ENCODE measurements at regions not wholly inside any gene's neighbourhood (a gene's known extent, or its start where the extent isn't known, plus 50 kb on each side); places are given as distances from the start of the nearest gene placed in this dataset.
A peak's percentile ranks its signal among the peaks of the same experiment; 100 is the strongest.
"Not testable (repeated sequence)": the region's sequence is repeated elsewhere in the genome, so short reads cannot be mapped to it uniquely, and the experiment has no call there.

DNA sequence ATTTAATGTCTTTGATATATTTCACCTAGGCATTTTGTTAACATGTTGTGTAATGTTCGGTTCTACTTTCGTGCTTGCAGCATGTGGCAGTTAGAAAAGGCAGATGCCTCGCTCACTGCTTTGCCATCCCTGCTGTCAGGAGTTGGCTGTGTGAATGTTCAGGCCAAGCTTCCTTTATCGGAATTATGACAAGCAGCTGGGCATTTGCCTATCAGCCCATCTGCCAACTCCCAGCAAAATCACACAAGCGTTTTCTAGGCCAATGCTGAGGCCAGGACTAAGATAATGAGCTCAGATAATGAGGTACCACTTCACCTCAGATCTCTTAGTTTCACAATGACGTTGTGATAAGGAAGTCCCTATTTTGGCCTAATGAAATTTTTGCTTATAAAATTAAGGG is 212.7 kb upstream of the FAM3C start:
- H3K36me3 ChIP-seq = no peaks in the 10 kb centered on the region
- H3K4me3 ChIP-seq = no peak overlapping the region
- H3K4me1 ChIP-seq = no peaks in the 10 kb centered on the region
- no peaks in the 10 kb centered on the region for H3K27me3 ChIP-seq
- no peaks in the 10 kb centered on the region for H3K9me3 ChIP-seq
- DNase-seq = no peak
- no peak overlapping the region for H3K27ac ChIP-seq
- no peak for TF ChIP-seq POLR2A (IDR thresholded peaks at IDR 0.05)
- TF ChIP-seq, protein P1, sequence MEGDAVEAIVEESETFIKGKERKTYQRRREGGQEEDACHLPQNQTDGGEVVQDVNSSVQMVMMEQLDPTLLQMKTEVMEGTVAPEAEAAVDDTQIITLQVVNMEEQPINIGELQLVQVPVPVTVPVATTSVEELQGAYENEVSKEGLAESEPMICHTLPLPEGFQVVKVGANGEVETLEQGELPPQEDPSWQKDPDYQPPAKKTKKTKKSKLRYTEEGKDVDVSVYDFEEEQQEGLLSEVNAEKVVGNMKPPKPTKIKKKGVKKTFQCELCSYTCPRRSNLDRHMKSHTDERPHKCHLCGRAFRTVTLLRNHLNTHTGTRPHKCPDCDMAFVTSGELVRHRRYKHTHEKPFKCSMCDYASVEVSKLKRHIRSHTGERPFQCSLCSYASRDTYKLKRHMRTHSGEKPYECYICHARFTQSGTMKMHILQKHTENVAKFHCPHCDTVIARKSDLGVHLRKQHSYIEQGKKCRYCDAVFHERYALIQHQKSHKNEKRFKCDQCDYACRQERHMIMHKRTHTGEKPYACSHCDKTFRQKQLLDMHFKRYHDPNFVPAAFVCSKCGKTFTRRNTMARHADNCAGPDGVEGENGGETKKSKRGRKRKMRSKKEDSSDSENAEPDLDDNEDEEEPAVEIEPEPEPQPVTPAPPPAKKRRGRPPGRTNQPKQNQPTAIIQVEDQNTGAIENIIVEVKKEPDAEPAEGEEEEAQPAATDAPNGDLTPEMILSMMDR (IDR thresholded peaks at IDR 0.05) = no peak

DNA sequence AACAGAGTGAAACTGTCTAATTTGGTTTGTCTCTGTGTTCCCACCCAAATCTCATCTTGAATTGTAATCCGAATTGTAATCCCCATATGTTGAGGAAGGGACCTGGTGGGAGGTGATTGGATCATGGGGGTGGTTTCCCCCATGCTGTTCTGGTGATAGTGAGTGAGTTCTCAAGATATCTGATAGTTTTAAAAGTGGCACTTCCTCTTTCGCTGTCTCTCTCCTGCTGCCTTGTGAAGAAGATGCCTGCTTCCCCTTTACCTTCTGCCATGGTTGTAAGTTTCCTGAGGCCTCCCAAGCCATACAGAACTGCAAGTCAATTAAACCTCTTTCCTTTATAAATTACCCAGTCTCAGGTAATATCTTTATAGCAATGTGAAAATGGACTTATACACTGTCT is 212.1 kb upstream of the FAM3C start:
- not testable (repeated sequence) for H3K4me1 ChIP-seq, H3K4me3 ChIP-seq, H3K36me3 ChIP-seq, H3K9me3 ChIP-seq, H3K27me3 ChIP-seq, DNase-seq, H3K27ac ChIP-seq

DNA sequence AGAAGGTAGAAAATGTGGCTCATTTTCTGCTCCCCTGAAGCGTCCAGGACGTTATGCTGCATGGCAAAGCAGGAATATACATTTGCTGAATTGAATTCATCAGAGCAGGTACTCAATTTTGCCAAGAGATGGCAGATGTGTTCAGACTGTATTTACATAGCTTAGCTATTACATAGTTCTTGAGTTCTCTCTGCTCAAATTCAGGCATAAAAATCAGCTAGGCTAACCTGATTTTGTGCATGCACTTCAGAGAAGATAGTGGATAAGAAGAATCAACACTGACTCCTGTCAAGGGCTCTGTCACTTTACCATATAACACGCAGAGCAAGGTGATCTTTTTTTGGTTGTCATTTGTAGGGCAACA is 209.2 kb upstream of the FAM3C start:
- Histone ChIP-seq H3K9me3 (no peaks in the 10 kb centered on the region), H3K27ac (no peak overlapping the region), H3K4me3 (no peak overlapping the region), H3K4me1 (no peaks in the 10 kb centered on the region), H3K36me3 (no peaks in the 10 kb centered on the region), H3K27me3 (no peaks in the 10 kb centered on the region)
- TF ChIP-seq, protein P1 (IDR thresholded peaks at IDR 0.05) = peak in 3 of 6 experiments; percentile 44 to 57 (median 48)
- no peak for TF ChIP-seq POLR2A (IDR thresholded peaks at IDR 0.05)
- DNase-seq = no peak

DNA sequence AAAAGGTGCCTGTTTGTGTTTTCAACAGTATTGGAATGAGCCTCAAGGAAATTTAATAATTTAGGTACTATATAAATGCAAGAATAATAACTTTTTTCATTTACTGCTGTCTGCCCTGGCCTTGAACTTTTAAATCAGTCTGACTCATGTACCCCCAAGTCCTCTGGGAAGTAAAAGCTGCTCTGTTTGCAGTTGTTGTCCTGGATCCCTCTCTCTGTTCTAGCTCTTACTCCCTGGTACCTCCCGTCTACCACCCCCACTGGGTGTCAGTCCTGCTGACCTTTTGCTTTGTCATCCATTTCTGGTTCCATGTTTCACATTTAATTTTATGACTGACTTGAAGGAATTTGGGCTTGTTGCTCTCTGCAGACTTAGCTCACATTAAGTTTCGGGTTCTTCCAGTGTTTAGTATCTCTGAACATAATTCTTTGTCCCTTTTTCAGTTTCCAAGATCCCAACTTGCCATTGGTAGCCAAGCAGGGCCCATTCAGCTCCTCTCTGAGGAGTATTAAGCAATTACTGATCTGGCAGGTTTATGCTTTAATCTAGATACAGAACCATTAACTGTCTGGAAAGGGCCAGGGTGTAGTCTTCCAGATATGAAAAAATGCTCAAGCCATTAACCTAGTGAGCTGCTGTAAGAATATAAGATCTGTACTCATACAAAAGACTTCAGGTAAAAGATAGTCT is 208.7 kb upstream of the FAM3C start:
- Histone ChIP-seq H3K4me3 (no peak overlapping the region), H3K36me3 (no peaks in the 10 kb centered on the region), H3K9me3 (no peaks in the 10 kb centered on the region), H3K27ac (no peak overlapping the region), H3K4me1 (no peaks in the 10 kb centered on the region), H3K27me3 (no peaks in the 10 kb centered on the region)
- no peak for TF ChIP-seq POLR2A (IDR thresholded peaks at IDR 0.05)
- TF ChIP-seq, protein P1 (IDR thresholded peaks at IDR 0.05) = no peak
- no peak for DNase-seq

DNA sequence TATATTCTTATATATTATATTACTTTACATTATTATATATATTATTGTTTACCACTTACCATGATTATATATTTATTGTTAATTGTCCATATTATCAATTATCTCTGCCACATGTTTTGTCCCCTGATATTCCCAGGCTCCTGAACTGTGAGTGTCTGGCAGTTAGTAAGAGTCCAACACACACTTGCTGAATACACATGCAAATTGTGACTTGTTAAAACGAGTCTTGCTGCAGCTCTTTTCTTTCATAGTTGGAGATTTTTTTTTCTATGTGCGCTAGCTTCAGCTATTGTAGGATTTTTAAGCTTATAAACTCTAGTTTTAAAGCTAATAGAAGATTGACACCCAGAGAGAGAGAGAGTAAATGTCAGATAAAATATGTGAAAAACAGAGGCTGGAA is 207.8 kb upstream of the FAM3C start:
- no peak for TF ChIP-seq POLR2A (IDR thresholded peaks at IDR 0.05)
- TF ChIP-seq, protein P1 (IDR thresholded peaks at IDR 0.05) = no peak
- no peak for DNase-seq
- no peaks in the 10 kb centered on the region for H3K36me3 ChIP-seq

DNA sequence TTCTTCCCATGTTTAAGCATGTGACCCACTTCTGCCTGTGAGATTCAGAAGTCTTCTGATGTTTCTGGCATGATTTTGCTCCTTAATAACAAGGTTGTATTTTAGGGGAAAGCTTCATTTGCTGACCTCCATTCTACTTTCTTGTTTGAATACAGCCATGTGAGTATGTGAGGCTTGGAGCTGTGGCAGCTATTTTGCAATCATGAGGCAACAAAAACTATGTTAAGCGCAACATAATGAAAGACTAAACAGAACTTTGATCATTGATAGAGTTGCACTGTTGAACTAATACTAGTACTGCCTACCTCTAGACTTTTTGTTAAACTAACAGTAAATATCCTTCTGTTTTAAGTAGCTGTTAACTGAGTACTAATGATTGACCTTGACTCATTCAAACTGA is 203.8 kb upstream of the FAM3C start:
- Histone ChIP-seq H3K9me3 (no peaks in the 10 kb centered on the region), H3K27me3 (no peaks in the 10 kb centered on the region)
- no peak for TF ChIP-seq POLR2A (IDR thresholded peaks at IDR 0.05)
- TF ChIP-seq, protein P1 (IDR thresholded peaks at IDR 0.05) = no peak

More for the DNA sequence above, 207.8 kb upstream of the FAM3C start:
- H3K27ac ChIP-seq = no peak overlapping the region
- H3K27me3 ChIP-seq = no peaks in the 10 kb centered on the region
- H3K4me1 ChIP-seq = no peaks in the 10 kb centered on the region
- H3K4me3 ChIP-seq = no peak overlapping the region
- H3K9me3 ChIP-seq = no peaks in the 10 kb centered on the region

More for the DNA sequence above, 203.8 kb upstream of the FAM3C start:
- Histone ChIP-seq H3K36me3 (no peaks in the 10 kb centered on the region), H3K27ac (no peak overlapping the region), H3K4me1 (no peaks in the 10 kb centered on the region), H3K4me3 (no peak overlapping the region)
- no peak for DNase-seq

Measured in Peyer's patch (tissue), 4 donors.